ENCODE measurements at regions not wholly inside any gene's neighbourhood (a gene's known extent, or its start where the extent isn't known, plus 50 kb on each side); places are given as distances from the start of the nearest gene placed in this dataset.

DNA sequence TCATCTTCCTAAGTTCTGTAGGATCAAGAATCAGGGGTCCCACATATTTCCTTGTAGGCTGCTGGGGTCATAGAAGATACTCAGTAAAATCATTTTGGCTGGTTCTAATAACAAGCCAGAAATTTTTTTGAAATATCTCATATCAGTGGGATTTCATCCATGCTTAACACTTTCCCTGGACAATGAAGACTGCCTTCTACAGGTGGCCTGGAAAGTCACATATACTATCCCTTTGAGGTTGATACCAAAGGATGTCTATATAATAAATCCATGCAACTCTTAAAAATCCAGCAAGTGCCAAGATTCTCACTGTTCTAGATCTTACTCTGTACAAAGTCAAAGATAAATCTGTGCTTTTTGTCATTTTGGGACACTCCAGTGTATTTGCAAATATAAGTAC lies 225.8 kb upstream of the NEBL start:
- TF ChIP-seq POLR2A (IDR thresholded peaks at IDR 0.05; ENCODE audit: low read depth, low read length): no peak
- TF ChIP-seq TAF1 (IDR thresholded peaks at IDR 0.05; ENCODE audit: borderline replicate concordance, low read depth, low read length): no peak
- no peak for TF ChIP-seq POLR2AphosphoS5 (IDR thresholded peaks at IDR 0.05; ENCODE audit: low read depth, low read length)
